H1 (cell line): ENCODE measurements at regions not wholly inside any gene's neighbourhood (a gene's known extent, or its start where the extent isn't known, plus 50 kb on each side); places are given as distances from the start of the nearest gene placed in this dataset.

Experiments used
- EP300 ChIP-seq, 2 experiments: IDR thresholded peaks; 1 replicate in 1 of 2; 2 replicates in 1 of 2; pipeline ENCODE4 v1.6.1; 2011 to 2012; ENCODE audit warnings: low read depth in 2 of 2, low read length in 2 of 2, mild to moderate bottlenecking in 2 of 2, borderline replicate concordance in 1 of 2, inconsistent platforms in 1 of 2, moderate library complexity in 1 of 2
- EZH2 ChIP-seq: fragments of 200-600 bp; sonication (generic); IDR thresholded peaks from 2 replicates; pipeline ENCODE4 v1.7.1; 2012; ENCODE audit warnings: low read depth, mild to moderate bottlenecking, moderate library complexity, low read length, inconsistent platforms; ENCODE audit not compliant: severe bottlenecking
- NANOG ChIP-seq: IDR thresholded peaks from 2 replicates; pipeline ENCODE4 v1.6.1; 2011; ENCODE audit warnings: low read length, low read depth, mild to moderate bottlenecking, inconsistent platforms; ENCODE audit not compliant: insufficient read depth, poor library complexity, severe bottlenecking
- SP1 ChIP-seq: IDR thresholded peaks from 2 replicates; pipeline ENCODE4 v1.6.1; 2011; ENCODE audit warnings: low read depth, low read length
- TBP ChIP-seq: IDR thresholded peaks from 2 replicates; pipeline ENCODE4 v1.6.1; 2011; ENCODE audit warnings: low read depth, low read length, improper control_type of control experiment
- TF ChIP-seq, protein P1 (sequence below): IDR thresholded peaks from 2 replicates; pipeline ENCODE4 v1.6.1; 2012; ENCODE audit warnings: inconsistent platforms

DNA sequence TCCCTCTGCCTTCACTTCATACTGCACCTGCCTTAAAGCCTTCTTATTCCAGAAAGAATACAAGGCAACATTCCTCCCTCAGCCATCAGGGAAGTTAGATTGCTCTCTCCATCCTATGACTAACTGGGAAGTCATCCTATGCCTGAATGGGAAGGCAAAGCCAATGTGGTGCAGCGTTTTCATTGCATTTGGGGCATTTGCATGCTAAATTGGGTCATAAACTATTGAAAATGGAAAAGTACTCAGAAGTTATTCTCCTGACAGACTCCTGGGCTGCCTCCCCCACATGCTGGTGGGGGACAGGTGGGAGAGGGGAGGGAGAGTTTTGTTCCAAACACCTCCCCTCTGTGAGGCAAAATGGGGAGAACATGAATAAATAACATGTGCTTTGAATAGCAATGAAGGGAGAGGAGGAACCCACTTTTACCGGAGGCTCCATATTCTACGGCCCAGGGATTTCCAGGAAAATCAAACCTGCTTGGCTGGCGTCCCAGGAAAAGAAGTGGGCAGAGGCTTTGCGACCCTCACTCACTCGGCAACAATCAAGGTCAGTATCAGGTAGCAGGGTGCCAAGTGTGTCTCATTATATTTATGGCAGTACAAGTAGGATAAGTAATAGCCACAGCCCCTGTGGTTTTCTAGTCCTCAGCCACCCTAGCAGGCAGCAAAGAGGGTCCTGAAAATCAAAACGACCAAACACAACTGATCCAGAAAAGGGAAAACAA lies 84.1 kb downstream of the BOD1L2 start (continued):
- TF ChIP-seq EZH2, result no peak
- TF ChIP-seq SP1, result no peak
- no peak for TF ChIP-seq NANOG
- no peak for TF ChIP-seq TBP
- TF ChIP-seq, protein P1, sequence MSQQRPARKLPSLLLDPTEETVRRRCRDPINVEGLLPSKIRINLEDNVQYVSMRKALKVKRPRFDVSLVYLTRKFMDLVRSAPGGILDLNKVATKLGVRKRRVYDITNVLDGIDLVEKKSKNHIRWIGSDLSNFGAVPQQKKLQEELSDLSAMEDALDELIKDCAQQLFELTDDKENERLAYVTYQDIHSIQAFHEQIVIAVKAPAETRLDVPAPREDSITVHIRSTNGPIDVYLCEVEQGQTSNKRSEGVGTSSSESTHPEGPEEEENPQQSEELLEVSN, result no peak
- no peak for TF ChIP-seq EP300 (IDR thresholded peaks at IDR 0.05; ENCODE audit: borderline replicate concordance in 1 of 2, low read depth in 2 of 2, low read length in 2 of 2)
